ENCODE measurements at regions not wholly inside any gene's neighbourhood (a gene's known extent, or its start where the extent isn't known, plus 50 kb on each side); places are given as distances from the start of the nearest gene placed in this dataset.
A peak's percentile ranks its signal among the peaks of the same experiment; 100 is the strongest.
"Not testable (repeated sequence)": the region's sequence is repeated elsewhere in the genome, so short reads cannot be mapped to it uniquely, and the experiment has no call there.

- DNase-seq (ENCODE audit: extremely low read depth in 1 of 11, low read depth in 9 of 11, low spot score in 4 of 11), result no peak
Measured at GRCh38 chr4:34964613-34965012, 1279.7 kb downstream of the ARAP2 start.

GRCh38 chr4:34972189-34972588 lies 1272.1 kb downstream of the ARAP2 start:
- DNase-seq (ENCODE audit: extremely low read depth in 1 of 11, low read depth in 9 of 11, low spot score in 4 of 11), result no peak

GRCh38 chr4:34973650-34974312 lies 1270.5 kb downstream of the ARAP2 start:
- DNase-seq (ENCODE audit: extremely low read depth in 1 of 11, low read depth in 9 of 11, low spot score in 4 of 11), result no peak

- DNase-seq (ENCODE audit: extremely low read depth in 1 of 11, low read depth in 9 of 11, low spot score in 4 of 11), result no peak
Measured at GRCh38 chr4:34974313-34974680, 1270.0 kb downstream of the ARAP2 start.

GRCh38 chr4:35021222-35021621 lies 1223.1 kb downstream of the ARAP2 start:
- DNase-seq (ENCODE audit: extremely low read depth in 1 of 11, low read depth in 9 of 11, low spot score in 4 of 11), result not testable (repeated sequence)

- no peak for DNase-seq (ENCODE audit: extremely low read depth in 1 of 11, low read depth in 9 of 11, low spot score in 4 of 11)
Measured at GRCh38 chr4:35025152-35025834, 1219.0 kb downstream of the ARAP2 start.

- no peak for DNase-seq (ENCODE audit: extremely low read depth in 1 of 11, low read depth in 9 of 11, low spot score in 4 of 11)
Measured at GRCh38 chr4:35038079-35038805, 1206.1 kb downstream of the ARAP2 start.

- no peak for DNase-seq (ENCODE audit: extremely low read depth in 1 of 11, low read depth in 9 of 11, low spot score in 4 of 11)
Measured at GRCh38 chr4:35038845-35039244, 1205.5 kb downstream of the ARAP2 start.

GRCh38 chr4:35052546-35052945 lies 1191.8 kb downstream of the ARAP2 start:
- DNase-seq (ENCODE audit: extremely low read depth in 1 of 11, low read depth in 9 of 11, low spot score in 4 of 11), result no peak

- no peak for DNase-seq (ENCODE audit: extremely low read depth in 1 of 11, low read depth in 9 of 11, low spot score in 4 of 11)
Measured at GRCh38 chr4:35063031-35063570, 1181.2 kb downstream of the ARAP2 start.

- DNase-seq (ENCODE audit: extremely low read depth in 1 of 11, low read depth in 9 of 11, low spot score in 4 of 11), result no peak
Measured at GRCh38 chr4:35066406-35066805, 1177.9 kb downstream of the ARAP2 start.

GRCh38 chr4:35080799-35081198 lies 1163.5 kb downstream of the ARAP2 start:
- DNase-seq (ENCODE audit: extremely low read depth in 1 of 11, low read depth in 9 of 11, low spot score in 4 of 11), result no peak

GRCh38 chr4:35087218-35087617 lies 1157.1 kb downstream of the ARAP2 start:
- DNase-seq (ENCODE audit: extremely low read depth in 1 of 11, low read depth in 9 of 11, low spot score in 4 of 11), result no peak

- DNase-seq (ENCODE audit: extremely low read depth in 1 of 11, low read depth in 9 of 11, low spot score in 4 of 11), result no peak
Measured at GRCh38 chr4:35100932-35101331, 1143.4 kb downstream of the ARAP2 start.

GRCh38 chr4:35102066-35102465 lies 1142.2 kb downstream of the ARAP2 start:
- DNase-seq (ENCODE audit: extremely low read depth in 1 of 11, low read depth in 9 of 11, low spot score in 4 of 11), result no peak

GRCh38 chr4:35105486-35105885 lies 1138.8 kb downstream of the ARAP2 start:
- DNase-seq (ENCODE audit: extremely low read depth in 1 of 11, low read depth in 9 of 11, low spot score in 4 of 11), result peak in 8 of 11 donors; percentile 2 to 22 (median 8)

- DNase-seq (ENCODE audit: extremely low read depth in 1 of 11, low read depth in 9 of 11, low spot score in 4 of 11), result no peak
Measured at GRCh38 chr4:35106091-35106734, 1138.1 kb downstream of the ARAP2 start.

GRCh38 chr4:35124106-35124505 lies 1120.2 kb downstream of the ARAP2 start:
- DNase-seq (ENCODE audit: extremely low read depth in 1 of 11, low read depth in 9 of 11, low spot score in 4 of 11), result no peak

GRCh38 chr4:35125995-35126712 lies 1118.2 kb downstream of the ARAP2 start:
- DNase-seq (ENCODE audit: extremely low read depth in 1 of 11, low read depth in 9 of 11, low spot score in 4 of 11), result no peak
